ENCODE measurements at regions not wholly inside any gene's neighbourhood (a gene's known extent, or its start where the extent isn't known, plus 50 kb on each side); places are given as distances from the start of the nearest gene placed in this dataset.
"Not testable (repeated sequence)": the region's sequence is repeated elsewhere in the genome, so short reads cannot be mapped to it uniquely, and the experiment has no call there.

GRCh38 chr15:30030345-30030744 lies 52.4 kb upstream of the GOLGA8J start:
- no peak for DNase-seq (ENCODE audit: extremely low read depth in 1 of 11, low read depth in 9 of 11, low spot score in 4 of 11)

- DNase-seq (ENCODE audit: extremely low read depth in 1 of 11, low read depth in 9 of 11, low spot score in 4 of 11) = peak in 5 of 11 donors; percentile 4 to 34 (median 29)
Observed at GRCh38 chr15:30023798-30024295, 58.9 kb upstream of the GOLGA8J start.

- DNase-seq (ENCODE audit: extremely low read depth in 1 of 11, low read depth in 9 of 11, low spot score in 4 of 11) = no peak
Observed at GRCh38 chr15:30010746-30011145, 72.0 kb upstream of the GOLGA8J start.

DNA sequence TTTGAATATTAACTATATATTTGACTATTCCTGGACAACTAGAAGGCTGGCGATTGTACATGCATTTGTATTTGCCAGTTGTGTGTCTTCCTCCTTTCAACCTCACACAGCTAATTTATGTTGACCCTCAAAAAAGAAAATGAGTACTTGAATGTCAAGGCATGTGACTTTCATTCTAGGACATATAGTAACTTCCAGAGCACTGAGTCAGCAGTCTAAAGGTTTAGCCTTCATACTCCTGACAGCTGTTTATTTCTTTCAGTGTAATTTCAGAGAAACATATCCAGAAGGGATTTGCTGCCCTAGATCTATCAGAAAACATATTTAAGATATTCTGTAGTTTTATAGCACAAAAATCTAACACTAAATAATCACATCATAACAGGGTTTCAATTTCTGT lies 74.6 kb upstream of the GOLGA8J start:
- DNase-seq (ENCODE audit: extremely low read depth in 1 of 11, low read depth in 9 of 11, low spot score in 4 of 11) = no peak

DNA sequence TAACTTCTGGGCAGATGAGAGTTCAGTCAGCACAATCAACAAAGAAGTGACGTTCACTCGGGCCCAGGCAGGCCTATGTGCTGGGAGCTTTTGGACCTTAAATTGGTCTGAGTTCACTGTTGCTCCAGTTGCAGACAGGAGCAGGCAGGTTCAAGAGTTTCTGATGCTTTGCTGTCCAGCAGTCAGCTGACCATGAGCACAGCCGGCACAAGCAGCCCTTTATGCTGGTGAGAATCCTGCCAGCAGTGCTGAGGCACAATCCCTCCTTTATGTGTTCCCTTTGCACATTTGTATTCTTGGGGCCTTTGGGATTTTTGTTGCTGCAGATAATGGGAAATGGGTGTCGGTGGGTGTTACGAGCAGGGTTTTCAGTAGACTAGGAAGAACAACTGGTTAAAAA lies 81.2 kb upstream of the GOLGA8J start:
- DNase-seq (ENCODE audit: extremely low read depth in 1 of 11, low read depth in 9 of 11, low spot score in 4 of 11) = no peak

- peak in 5 of 11 donors; percentile 9 to 20 (median 12) for DNase-seq (ENCODE audit: extremely low read depth in 1 of 11, low read depth in 9 of 11, low spot score in 4 of 11)
Observed at GRCh38 chr15:29998033-29998432, 84.7 kb upstream of the GOLGA8J start.

GRCh38 chr15:29997499-29997898 lies 85.3 kb upstream of the GOLGA8J start:
- no peak for DNase-seq (ENCODE audit: extremely low read depth in 1 of 11, low read depth in 9 of 11, low spot score in 4 of 11)

GRCh38 chr15:29994284-29994683 lies 88.5 kb upstream of the GOLGA8J start:
- DNase-seq (ENCODE audit: extremely low read depth in 1 of 11, low read depth in 9 of 11, low spot score in 4 of 11) = no peak

- DNase-seq (ENCODE audit: extremely low read depth in 1 of 11, low read depth in 9 of 11, low spot score in 4 of 11) = no peak
Observed at GRCh38 chr15:29990954-29991353, 91.8 kb upstream of the GOLGA8J start.

DNA sequence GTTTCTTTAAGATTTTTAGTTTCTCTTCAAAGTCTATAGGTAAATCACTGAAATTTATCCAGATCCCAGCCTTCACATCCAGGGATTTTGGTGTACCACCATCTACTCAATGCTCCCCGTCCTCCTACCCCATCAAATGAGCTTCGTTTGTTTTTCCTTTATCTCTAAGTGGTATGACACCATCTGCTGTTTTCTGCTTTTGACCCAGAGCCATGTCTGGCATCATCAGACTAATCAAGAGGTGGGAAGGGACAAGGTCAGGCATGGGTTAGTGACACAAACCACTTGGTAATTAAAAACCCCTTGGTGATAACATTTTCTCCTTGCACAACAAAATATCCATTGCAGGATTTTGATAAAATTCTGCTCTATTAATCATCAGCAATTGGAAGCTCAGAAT lies 92.7 kb upstream of the GOLGA8J start:
- no peak for DNase-seq (ENCODE audit: extremely low read depth in 1 of 11, low read depth in 9 of 11, low spot score in 4 of 11)

DNA sequence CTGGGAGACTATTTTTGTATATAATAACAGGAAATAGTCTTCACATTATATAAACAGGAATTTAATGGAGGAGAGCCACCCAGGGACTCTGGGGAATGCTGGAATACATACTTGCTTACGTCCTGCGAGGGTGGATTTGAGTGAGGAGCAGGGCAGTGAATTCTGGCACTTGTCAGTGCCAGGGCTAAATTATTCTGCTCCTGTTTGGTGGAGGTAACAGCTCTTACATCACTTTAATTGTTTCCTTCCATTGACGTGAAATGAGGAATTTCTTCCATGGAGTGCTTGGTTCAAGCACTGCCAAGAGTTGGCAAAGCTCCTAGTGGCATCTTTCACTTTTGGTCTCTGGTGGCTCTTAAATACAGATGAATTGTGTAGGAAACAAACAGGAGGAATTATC lies 94.1 kb upstream of the GOLGA8J start:
- DNase-seq (ENCODE audit: extremely low read depth in 1 of 11, low read depth in 9 of 11, low spot score in 4 of 11) = no peak

DNA sequence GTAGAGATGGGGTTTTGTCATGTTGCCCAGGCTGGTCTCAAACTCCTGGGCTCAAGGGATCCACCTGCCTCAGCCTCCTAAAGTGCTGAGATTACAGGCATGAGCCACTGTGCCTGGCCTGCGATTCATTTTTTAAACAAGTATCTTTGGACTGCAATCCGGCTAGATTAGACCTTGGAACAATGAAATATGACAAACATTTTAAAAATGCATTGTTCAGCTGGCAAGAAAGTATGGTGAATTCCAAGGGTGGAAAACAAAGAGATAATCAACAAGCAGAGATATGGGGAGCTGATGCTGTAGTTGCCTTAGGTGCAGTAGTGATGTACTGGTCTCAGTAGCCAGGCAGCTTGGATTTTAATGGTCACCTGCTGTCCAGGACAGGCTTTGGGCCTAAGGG lies 95.8 kb upstream of the GOLGA8J start:
- DNase-seq (ENCODE audit: extremely low read depth in 1 of 11, low read depth in 9 of 11, low spot score in 4 of 11) = no peak

GRCh38 chr15:29978411-29979382 lies 104.1 kb upstream of the GOLGA8J start:
- DNase-seq (ENCODE audit: extremely low read depth in 1 of 11, low read depth in 9 of 11, low spot score in 4 of 11) = no peak

DNA sequence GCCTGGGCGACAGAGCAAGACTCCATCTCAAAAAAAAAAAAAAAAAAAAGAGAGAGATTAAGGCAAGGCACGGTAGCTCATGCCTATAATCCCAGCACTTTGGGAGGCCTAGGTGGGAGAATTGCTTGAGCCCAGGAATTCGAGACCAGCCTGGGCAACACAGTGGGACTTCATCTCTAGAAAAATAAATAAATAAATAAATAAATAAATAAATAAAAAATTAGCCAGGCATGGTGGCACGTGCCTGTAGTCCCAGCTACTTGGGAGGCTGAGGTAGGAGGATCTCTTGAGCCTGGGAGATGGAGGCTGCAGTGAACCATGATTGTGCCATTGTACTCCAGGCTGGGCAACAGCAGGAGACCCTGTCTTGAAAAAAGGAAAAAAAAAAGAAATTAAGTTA lies 108.7 kb upstream of the GOLGA8J start:
- not testable (repeated sequence) for DNase-seq (ENCODE audit: extremely low read depth in 1 of 11, low read depth in 9 of 11, low spot score in 4 of 11)

GRCh38 chr15:29972051-29972450 lies 110.7 kb upstream of the GOLGA8J start:
- DNase-seq (ENCODE audit: extremely low read depth in 1 of 11, low read depth in 9 of 11, low spot score in 4 of 11) = no peak

GRCh38 chr15:29970402-29970695 lies 112.4 kb upstream of the GOLGA8J start:
- DNase-seq (ENCODE audit: extremely low read depth in 1 of 11, low read depth in 9 of 11, low spot score in 4 of 11) = no peak

DNA sequence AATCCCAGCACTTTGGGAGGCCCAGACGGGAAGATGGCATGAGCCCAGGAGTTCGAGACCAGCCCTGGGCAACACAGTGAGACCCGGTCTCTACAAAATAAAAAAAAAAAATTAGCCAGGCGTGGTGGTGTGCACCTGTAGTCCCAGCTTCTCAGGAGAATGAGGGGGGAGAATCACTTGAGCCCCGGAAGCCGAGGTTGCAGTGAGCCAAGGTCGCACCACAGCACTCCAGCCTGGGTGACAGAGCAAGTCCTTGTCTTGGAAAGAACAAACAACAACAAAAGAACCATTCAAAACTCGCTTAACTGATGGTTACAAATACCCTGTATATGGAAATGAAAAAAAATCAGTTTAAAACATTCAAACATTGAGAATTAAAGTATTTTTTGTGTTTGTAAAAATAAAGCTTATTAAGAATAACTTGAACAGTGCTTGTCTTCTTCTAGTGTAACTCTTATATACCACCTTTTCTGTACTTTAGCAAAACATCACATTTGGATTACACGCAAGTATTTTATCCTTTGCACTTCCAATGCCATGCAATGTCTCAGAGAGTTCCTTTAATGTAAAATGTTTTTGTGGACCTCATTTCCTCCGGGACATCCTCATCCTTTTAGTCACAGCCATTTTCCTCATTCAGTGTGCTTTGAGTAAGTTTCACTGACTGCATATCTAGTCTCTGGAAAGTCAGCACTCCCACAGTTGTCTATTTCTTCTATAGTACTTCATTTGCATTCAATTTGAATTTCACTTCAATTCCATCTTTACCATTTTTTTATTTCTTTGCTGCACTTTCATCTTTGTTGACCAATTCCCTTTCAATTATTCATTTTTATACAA lies 113.0 kb upstream of the GOLGA8J start:
- no peak for DNase-seq (ENCODE audit: extremely low read depth in 1 of 11, low read depth in 9 of 11, low spot score in 4 of 11)

DNA sequence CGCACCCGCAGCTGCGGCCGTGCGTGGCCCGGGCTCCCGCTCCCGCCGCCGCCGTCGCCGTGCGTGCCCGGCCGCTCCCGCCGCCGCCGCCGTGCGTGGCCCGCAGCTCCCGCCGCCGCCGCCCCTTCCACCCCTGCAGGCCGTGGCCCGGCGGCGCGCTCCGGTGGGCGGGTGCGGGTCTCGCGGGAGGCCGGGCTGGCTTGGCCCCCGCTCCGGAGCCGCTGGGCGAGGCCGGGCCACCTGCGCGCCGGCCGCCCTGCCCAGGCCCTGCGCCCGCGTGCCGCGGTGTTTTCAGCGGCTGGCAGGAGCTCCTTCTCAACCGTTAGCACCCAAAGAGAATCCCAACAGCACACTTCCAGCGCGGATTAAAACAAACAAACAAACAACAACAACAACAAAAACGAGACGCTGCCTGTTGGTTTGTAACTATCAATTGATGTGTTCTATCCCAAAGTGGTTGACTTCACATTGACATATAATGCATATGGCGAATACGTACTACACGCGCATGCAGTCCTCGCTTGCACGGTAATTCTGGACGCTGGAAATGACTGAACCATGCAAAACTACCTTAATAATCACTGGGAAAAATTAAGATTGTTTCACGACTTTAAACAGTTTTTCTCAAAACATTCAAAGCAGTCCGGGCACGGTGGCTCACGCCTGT lies 113.7 kb upstream of the GOLGA8J start:
- DNase-seq (ENCODE audit: extremely low read depth in 1 of 11, low read depth in 9 of 11, low spot score in 4 of 11) = peak in 1 of 11 donors; percentile 14

DNA sequence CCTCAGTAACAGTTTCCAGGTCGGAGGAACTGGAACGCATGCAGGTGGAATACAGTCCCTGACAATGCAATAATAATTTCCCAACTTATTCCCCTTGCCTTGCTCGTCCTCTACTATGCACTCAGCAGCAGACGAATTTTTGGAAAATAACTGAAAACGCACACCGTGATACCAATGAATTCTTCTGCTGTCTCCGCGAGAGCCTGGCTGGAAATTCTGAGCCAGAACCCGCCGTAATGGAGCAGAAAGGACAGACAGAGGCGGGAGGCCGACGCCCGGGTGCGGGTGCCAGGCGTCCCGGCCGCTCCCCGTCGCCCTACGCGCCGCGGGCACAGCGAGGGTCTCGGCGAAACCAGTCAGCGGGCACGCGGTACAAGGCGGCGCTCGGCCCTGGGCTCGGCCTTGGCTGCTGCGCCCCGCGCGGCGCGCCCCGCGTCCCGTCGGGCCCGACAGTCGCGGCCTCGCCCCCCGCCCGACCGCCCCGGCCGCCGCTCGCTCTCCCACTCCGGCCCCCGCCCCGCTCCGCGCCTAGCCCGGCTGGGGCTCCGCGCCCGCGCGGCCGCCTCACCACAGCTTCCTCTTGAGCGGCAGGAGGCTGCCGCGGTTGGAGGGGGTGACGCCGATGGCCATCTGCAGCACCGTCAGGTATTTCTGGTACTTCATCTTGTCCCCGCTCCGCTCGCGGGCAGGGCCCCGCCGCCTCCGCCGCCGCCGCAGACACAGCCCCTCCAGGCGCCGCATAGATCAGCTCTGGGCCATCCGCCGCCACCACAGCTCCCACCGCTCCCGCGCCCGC lies 114.5 kb upstream of the GOLGA8J start:
- peak in 3 of 11 donors; percentile 9 to 16 (median 15) for DNase-seq (ENCODE audit: extremely low read depth in 1 of 11, low read depth in 9 of 11, low spot score in 4 of 11)
